GM13976 (cell line): ENCODE measurements at regions not wholly inside any gene's neighbourhood (a gene's known extent, or its start where the extent isn't known, plus 50 kb on each side); places are given as distances from the start of the nearest gene placed in this dataset.

Experiments
- DNase-seq: peaks from one replicate; pipeline ENCODE4 v3.0.0; 2012; ENCODE audit warnings: low spot score
- CTCF ChIP-seq: IDR thresholded peaks from 2 replicates; pipeline ENCODE4 v1.5.1; 2012; ENCODE audit warnings: borderline replicate concordance, mild to moderate bottlenecking; ENCODE audit not compliant: insufficient read depth; ENCODE audit errors: extremely low read depth, missing control alignments, control extremely low read depth
- in situ Hi-C: fragments of 300-500 bp; cut with MboI; formaldehyde crosslinking; loops from one replicate; pipeline ENCODE4 v1.12.0; 2022; ENCODE audit warnings: low sequenced_read_pairs, mixed read lengths, inconsistent platforms; ENCODE audit not compliant: unreplicated experiment

GRCh38 chr13:39281539-39282150, 243.4 kb downstream of the NHLRC3 start:
- in situ Hi-C loops: no loop called here
- no peak for TF ChIP-seq CTCF
- DNase-seq: no peak

- peak; percentile 24 for DNase-seq
- no peak for TF ChIP-seq CTCF
- in situ Hi-C loops: no loop called here
Observed at GRCh38 chr13:39282400-39282972, 244.2 kb downstream of the NHLRC3 start.

- TF ChIP-seq CTCF: no peak
- in situ Hi-C loops: no loop called here
- DNase-seq: no peak
Observed at GRCh38 chr13:39283072-39283471, 244.8 kb downstream of the NHLRC3 start.

GRCh38 chr13:39284801-39285388, 246.6 kb downstream of the NHLRC3 start:
- DNase-seq: no peak
- TF ChIP-seq CTCF: no peak
- in situ Hi-C loops: no loop called here
